OCI-M1 (cell line): ENCODE measurements at regions not wholly inside any gene's neighbourhood (a gene's known extent, or its start where the extent isn't known, plus 50 kb on each side); places are given as distances from the start of the nearest gene placed in this dataset.
A peak's percentile ranks its signal among the peaks of the same experiment; 100 is the strongest.

Source experiments
- DNase-seq: peaks from one replicate; lab custom pipeline; 2025; lab: John Stamatoyannopoulos, UW

DNA sequence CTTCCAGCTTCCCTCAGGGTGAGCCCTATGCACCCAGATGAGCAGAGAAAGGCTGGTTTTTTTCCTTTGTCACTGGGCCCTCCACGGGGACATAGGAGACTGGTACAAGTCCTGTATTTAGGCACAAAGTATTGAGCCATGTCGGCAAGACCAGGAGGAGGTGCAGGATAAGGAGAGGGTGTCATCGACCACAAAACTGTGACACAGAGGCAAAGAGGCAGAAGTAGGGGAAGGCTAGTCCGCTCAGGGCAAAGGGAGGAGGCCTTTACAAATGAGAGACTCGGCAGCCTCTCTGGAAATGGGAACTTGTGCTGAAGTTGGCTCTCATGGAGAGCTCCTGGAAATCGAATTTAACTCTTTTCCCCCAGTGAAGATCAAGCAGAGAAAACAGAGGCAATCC lies 70.7 kb upstream of the CAMK1G start:
- peak; percentile 29 for DNase-seq

DNA sequence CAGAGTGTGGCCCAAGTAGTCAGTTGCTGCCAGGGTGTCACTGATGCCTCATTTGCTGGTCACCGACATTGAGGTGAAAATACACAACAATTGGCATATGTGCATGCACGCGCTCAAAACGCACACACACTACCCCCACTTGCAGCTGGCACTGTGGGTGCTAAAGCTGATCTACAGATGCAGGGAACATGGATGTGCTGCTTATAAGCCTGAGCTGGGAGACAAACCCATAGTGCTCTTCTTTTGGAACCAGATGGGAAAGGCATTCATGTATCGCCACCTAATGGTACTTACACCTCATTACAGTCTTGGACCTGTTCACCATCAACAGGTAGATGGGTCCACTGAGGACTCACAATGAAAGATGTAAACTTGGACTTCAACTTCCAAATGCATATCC lies 70.3 kb upstream of the CAMK1G start:
- DNase-seq: peak; percentile 49

DNA sequence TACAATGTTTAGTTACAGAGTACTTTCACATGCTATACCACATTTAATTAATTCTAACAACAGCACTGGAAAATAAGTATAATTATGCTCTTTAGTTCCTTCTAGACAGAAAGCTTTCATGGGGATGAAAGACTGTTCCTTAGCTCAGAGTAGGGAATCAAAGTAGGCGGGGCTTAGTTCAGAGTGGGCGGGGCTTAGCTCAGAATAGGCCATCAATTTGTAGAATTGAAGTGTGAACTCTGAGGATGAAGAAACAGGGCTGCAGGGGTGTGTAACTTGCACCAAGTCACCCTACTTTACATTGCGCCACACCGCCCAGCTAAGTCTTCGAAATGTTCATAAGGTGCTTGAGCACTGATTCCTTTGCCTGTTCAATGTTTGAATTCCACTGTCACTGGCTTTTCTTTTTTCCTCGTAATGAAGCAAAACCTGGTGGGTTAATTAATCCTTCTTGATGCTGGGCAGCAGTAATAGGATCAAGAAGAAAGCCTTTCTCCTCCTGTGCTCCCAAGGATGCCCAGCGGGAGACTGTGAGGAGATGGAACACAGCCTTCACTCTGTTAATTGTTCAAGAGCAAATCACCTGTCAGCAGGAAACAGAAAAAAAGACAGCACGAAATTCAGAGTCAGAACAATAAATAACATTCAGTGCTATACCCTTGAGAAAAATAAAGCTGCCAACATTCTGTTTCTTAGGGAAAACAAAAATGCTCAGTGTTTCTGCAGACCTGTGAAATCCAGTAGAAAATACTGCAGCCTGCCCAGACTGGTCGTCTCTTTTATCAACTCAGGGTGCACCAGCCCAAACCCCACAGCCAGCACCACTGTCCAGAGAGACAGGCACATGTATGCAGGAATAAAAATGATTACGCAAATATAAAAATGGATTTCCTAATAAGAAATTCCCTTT lies 66.5 kb upstream of the CAMK1G start:
- DNase-seq: no peak

DNA sequence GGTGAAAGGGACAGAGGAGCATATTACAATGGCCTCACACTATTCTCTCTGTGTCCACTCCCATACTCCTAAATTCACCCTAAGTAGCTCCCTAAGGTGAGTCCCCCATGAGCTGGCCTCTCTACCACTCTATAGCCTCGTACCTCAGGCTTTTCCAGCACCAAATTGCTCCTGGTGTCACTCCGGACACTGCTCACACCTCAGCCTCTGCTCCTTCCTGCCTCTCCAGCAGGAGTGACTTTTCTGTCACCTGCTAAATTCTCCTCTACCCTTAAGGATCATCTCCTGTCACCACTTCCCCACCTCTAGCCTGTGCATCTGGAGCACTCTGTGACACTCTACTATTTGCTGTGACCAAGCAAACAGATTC lies 65.8 kb upstream of the CAMK1G start:
- no peak for DNase-seq

DNA sequence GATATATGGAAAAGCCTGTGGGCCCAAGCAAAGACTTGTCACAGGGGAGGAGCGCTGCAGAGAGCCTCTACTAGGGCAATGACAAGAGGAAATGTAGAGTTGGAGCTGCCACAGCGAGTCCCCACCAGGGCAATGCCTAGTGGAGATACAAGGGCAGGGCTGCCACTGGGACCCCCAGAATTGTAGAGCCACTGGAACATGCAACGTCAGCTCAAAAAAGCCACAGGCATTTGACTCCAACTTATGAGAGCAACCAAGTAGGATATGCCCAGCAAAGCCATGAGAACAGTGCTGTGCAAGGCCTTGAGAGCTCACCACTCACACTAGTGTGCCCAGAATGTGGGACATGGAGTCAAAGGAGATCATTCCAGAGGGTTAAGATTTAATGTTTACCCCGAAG lies 63.7 kb upstream of the CAMK1G start:
- DNase-seq: no peak

DNA sequence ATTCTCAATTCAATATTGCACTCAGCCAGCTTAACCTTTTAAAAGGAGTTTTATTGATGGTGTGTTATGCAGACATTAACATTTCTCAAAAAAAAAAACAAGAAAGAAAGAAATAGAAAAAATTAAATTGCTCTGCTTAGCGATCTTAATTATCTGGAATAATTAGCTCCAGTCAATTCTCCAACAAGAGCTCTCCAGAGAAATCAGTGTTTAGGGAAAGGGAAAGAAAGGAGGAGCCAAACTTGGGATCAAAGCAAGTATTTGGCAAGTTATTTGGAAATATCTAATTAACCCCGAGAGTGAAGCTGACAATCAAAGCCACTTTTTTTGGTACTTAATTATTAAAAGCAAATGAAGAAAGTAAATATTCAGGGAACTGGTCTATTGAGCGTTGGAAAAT lies 60.7 kb upstream of the CAMK1G start:
- DNase-seq: no peak

DNA sequence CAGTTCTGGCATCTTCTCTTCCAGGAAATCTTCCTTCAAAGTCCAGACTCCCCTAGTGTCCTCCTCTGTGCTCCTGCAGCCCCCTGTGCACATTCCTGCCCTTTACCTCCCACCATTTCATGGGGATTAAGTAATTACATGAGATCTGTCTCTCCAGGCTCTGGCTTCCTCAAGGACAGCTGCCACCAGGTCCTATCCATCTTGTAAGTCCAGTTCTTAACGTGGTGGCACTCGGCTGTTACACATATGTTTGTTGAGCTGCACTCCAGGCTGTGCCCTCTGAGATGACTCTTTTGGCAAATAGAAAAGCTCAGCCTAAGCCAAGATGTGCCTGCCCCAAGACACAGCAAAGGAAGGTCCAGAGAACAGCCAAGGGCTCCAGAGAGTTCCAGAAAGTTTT lies 57.4 kb upstream of the CAMK1G start:
- no peak for DNase-seq

DNA sequence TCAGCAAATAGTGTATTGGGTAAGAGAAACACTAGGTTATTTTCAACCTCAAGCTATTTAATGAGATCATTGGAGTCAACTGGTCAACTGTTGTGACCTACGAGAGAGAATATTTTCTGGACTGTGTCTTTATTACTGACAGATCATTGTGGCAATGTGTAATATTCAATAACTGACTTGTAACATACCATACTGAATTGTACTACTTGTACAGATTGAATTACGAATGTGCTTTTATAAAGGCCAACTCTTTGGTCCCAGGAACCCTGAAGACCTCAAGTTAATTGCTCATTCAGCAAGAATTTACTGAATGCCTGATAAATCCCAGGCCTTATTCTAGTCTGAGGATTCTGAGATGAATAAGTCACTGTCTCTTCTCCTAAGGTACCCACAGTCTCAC lies 56.1 kb upstream of the CAMK1G start:
- DNase-seq: no peak

DNA sequence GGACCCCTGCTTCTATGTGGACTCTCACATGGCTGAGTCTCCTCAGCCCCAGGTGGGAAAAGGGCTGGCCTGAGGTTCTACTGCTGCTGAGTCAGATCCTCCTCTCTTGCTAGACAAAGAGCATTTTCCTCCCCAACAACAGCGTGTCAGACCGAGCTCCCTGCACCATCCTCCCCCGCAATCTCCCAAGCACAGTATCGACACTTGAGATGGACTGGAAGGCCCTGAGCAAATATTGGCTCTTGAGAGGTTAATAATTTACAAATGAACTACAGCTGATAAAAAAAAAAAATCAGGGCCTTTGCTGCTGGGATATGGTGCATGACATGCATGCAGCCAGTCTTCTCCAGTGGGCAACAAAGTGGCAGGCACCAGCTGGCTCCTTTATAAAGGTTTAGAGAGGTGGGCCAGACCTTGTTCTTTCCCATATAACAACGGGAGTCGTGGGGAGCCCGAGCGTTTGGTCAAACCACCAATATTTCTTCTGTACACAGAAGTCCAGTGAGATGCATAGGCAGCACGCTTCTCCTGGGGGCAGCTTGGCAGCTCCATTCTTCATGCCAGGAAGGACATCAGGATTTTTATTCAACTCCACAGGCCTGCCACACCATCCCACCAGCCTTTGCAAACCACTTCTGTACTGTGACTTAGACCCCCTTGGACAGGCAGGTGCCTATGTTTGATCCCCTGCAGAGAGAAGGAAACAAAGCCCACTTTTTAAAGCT lies 55.4 kb upstream of the CAMK1G start:
- no peak for DNase-seq

DNA sequence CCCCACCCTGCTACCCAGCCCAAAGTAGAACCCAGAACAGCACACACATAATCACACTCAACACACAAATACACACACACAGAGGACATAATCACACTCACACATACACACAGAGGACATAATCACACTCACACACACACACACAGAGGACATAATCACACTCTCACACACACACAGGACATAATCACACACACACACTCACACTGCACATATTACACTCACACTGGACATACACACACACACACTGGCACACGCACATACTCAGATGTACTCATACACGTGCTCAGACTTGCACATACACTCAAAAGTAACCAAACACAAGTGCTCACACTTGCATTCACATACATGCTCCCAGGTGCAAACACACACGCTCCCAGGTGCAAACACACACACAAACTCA lies 54.3 kb upstream of the CAMK1G start:
- DNase-seq: no peak

DNA sequence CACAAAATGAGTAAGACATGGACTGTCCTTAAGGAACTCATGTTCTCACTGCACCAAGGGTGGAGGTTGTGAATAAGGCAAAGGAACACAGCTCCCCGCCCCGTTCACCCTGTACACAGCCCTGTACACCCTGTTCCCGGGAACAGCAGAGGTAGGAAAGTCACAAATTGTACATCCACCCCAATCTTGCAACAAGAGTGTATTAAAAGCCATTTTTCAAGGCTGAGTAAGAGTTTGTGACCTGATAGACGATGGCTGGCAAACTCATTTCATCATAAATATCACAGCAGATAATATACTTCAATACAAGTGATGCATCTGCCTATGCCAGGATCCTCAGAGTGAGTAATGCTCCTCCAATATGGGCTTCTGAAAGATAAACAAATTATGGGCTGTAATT lies 52.5 kb upstream of the CAMK1G start:
- no peak for DNase-seq

DNA sequence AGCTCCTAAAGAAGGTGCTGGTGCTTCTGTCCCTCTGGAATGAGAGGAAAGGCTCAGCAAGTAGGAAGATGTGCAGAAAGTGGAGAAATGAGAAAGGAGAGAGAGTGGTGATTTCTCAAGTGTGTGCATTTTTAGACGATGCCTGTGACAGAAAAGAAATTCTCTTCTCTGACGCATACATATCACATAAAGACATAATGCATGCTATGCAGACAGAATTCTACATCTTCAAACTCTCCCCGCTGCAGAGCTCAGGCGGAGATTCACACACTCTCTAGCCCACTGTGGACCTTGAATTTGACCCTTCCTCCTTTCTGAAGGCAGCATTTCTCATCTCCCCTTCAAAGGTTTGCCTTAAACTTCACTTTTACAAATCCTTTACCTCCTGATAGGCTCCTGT lies 52.0 kb upstream of the CAMK1G start:
- DNase-seq: no peak
